Activated CD8-positive, alpha-beta memory T cell treated with anti-CD3 and anti-CD28 coated beads, Interleukin-2, amount 50 U/mL, for 1 hour (primary cell): ENCODE measurements at regions not wholly inside any gene's neighbourhood (a gene's known extent, or its start where the extent isn't known, plus 50 kb on each side); places are given as distances from the start of the nearest gene placed in this dataset.

Experiments
- DNase-seq: peaks from one replicate; pipeline ENCODE4 v3.0.0-alpha.2; 2020; ENCODE audit errors: extremely low read depth

- no peak for DNase-seq
These were observed 438.1 kb downstream of the LMO4 start for GRCh38 chr1:87766737-87767136.

- no peak for DNase-seq
These were observed 450.2 kb downstream of the LMO4 start for GRCh38 chr1:87778896-87779295.

- DNase-seq = no peak
These were observed 452.9 kb downstream of the LMO4 start for GRCh38 chr1:87781554-87781953.

GRCh38 chr1:87783315-87783714 lies 454.6 kb downstream of the LMO4 start:
- no peak for DNase-seq

GRCh38 chr1:87785386-87785785 lies 456.7 kb downstream of the LMO4 start:
- no peak for DNase-seq

GRCh38 chr1:87786229-87786628 lies 457.5 kb downstream of the LMO4 start:
- DNase-seq = no peak

GRCh38 chr1:87786861-87787545 lies 458.3 kb downstream of the LMO4 start:
- DNase-seq = no peak

GRCh38 chr1:87787551-87787950 lies 458.9 kb downstream of the LMO4 start:
- no peak for DNase-seq

GRCh38 chr1:87790756-87791155 lies 462.1 kb downstream of the LMO4 start:
- DNase-seq = no peak

GRCh38 chr1:87791931-87792740 lies 463.5 kb downstream of the LMO4 start:
- DNase-seq = no peak

- DNase-seq = no peak
These were observed 466.3 kb downstream of the LMO4 start for GRCh38 chr1:87794788-87795614.

GRCh38 chr1:87795615-87796337 lies 467.1 kb downstream of the LMO4 start:
- no peak for DNase-seq

GRCh38 chr1:87796471-87796901 lies 467.8 kb downstream of the LMO4 start:
- DNase-seq = no peak

GRCh38 chr1:87799451-87799850 lies 470.8 kb downstream of the LMO4 start:
- no peak for DNase-seq

GRCh38 chr1:87800006-87800405 lies 471.3 kb downstream of the LMO4 start:
- DNase-seq = no peak

- no peak for DNase-seq
These were observed 474.7 kb downstream of the LMO4 start for GRCh38 chr1:87803375-87803774.

GRCh38 chr1:87804128-87804527 lies 475.4 kb downstream of the LMO4 start:
- no peak for DNase-seq

GRCh38 chr1:87805666-87806378 lies 477.1 kb downstream of the LMO4 start:
- no peak for DNase-seq

GRCh38 chr1:87806379-87807094 lies 477.9 kb downstream of the LMO4 start:
- no peak for DNase-seq

- DNase-seq = no peak
These were observed 481.5 kb downstream of the LMO4 start for GRCh38 chr1:87810166-87810565.
